ENCODE measurements at regions not wholly inside any gene's neighbourhood (a gene's known extent, or its start where the extent isn't known, plus 50 kb on each side); places are given as distances from the start of the nearest gene placed in this dataset.

GRCh38 chr12:19957308-19958125 is 410.8 kb upstream of the PDE3A start:
- DNase-seq (ENCODE audit: low spot score): peak; percentile 28

- DNase-seq (ENCODE audit: low spot score): no peak
These were observed 409.9 kb upstream of the PDE3A start for GRCh38 chr12:19958389-19958788.

GRCh38 chr12:19959353-19959752 is 409.0 kb upstream of the PDE3A start:
- peak; percentile 6 for DNase-seq (ENCODE audit: low spot score)

- no peak for DNase-seq (ENCODE audit: low spot score)
These were observed 407.8 kb upstream of the PDE3A start for GRCh38 chr12:19960527-19960926.

- DNase-seq (ENCODE audit: low spot score): no peak
These were observed 406.1 kb upstream of the PDE3A start for GRCh38 chr12:19962192-19962591.

GRCh38 chr12:19963972-19964371 is 404.4 kb upstream of the PDE3A start:
- DNase-seq (ENCODE audit: low spot score): no peak

GRCh38 chr12:19964549-19964948 is 403.8 kb upstream of the PDE3A start:
- DNase-seq (ENCODE audit: low spot score): no peak

GRCh38 chr12:19965196-19966038 is 402.9 kb upstream of the PDE3A start:
- no peak for DNase-seq (ENCODE audit: low spot score)

- no peak for DNase-seq (ENCODE audit: low spot score)
These were observed 401.3 kb upstream of the PDE3A start for GRCh38 chr12:19967001-19967400.

GRCh38 chr12:19967431-19967830 is 400.9 kb upstream of the PDE3A start:
- DNase-seq (ENCODE audit: low spot score): peak; percentile 89

GRCh38 chr12:19970116-19970515 is 398.2 kb upstream of the PDE3A start:
- DNase-seq (ENCODE audit: low spot score): peak; percentile 60

- no peak for DNase-seq (ENCODE audit: low spot score)
These were observed 397.5 kb upstream of the PDE3A start for GRCh38 chr12:19970821-19971220.

GRCh38 chr12:19971361-19972280 is 396.7 kb upstream of the PDE3A start:
- DNase-seq (ENCODE audit: low spot score): no peak

GRCh38 chr12:19972325-19973288 is 395.7 kb upstream of the PDE3A start:
- no peak for DNase-seq (ENCODE audit: low spot score)

- DNase-seq (ENCODE audit: low spot score): peak; percentile 79
These were observed 390.1 kb upstream of the PDE3A start for GRCh38 chr12:19978193-19978592.

- DNase-seq (ENCODE audit: low spot score): no peak
These were observed 388.8 kb upstream of the PDE3A start for GRCh38 chr12:19979584-19979983.

- DNase-seq (ENCODE audit: low spot score): no peak
These were observed 386.4 kb upstream of the PDE3A start for GRCh38 chr12:19981944-19982343.

GRCh38 chr12:19988001-19988400 is 380.3 kb upstream of the PDE3A start:
- no peak for DNase-seq (ENCODE audit: low spot score)

GRCh38 chr12:19988459-19988873 is 379.9 kb upstream of the PDE3A start:
- no peak for DNase-seq (ENCODE audit: low spot score)

- DNase-seq (ENCODE audit: low spot score): no peak
These were observed 379.4 kb upstream of the PDE3A start for GRCh38 chr12:19988948-19989347.

- DNase-seq (ENCODE audit: low spot score): no peak
These were observed 377.2 kb upstream of the PDE3A start for GRCh38 chr12:19991146-19991545.

All from AG08395 (cell line).